ENCODE measurements at regions not wholly inside any gene's neighbourhood (a gene's known extent, or its start where the extent isn't known, plus 50 kb on each side); places are given as distances from the start of the nearest gene placed in this dataset.

- no peaks in the 10 kb centered on the region for H3K9me3 ChIP-seq
- H3K4me3 ChIP-seq = no peak overlapping the region
- no peaks in the 10 kb centered on the region for H3K27me3 ChIP-seq
- H3K4me1 ChIP-seq = no peaks in the 10 kb centered on the region
- no peak for DNase-seq
- no peak for TF ChIP-seq CTCF (IDR thresholded peaks at IDR 0.05)
- no peak for TF ChIP-seq POLR2A (IDR thresholded peaks at IDR 0.05)
- no peaks in the 10 kb centered on the region for H3K36me3 ChIP-seq
- no peak overlapping the region for H3K27ac ChIP-seq
Observed at GRCh38 chr16:5704271-5704670, 606.7 kb upstream of the EEF2KMT start.

- Histone ChIP-seq H3K9me3 (no peaks in the 10 kb centered on the region), H3K4me1 (no peaks in the 10 kb centered on the region), H3K4me3 (no peak overlapping the region), H3K27me3 (no peaks in the 10 kb centered on the region), H3K36me3 (no peaks in the 10 kb centered on the region), H3K27ac (no peak overlapping the region)
- TF ChIP-seq POLR2A (IDR thresholded peaks at IDR 0.05) (no peak), CTCF (IDR thresholded peaks at IDR 0.05) (no peak)
- no peak for DNase-seq
Observed at GRCh38 chr16:5693426-5693825, 595.8 kb upstream of the EEF2KMT start.

GRCh38 chr16:5681966-5682365 is 584.4 kb upstream of the EEF2KMT start:
- no peak overlapping the region for H3K27ac ChIP-seq
- DNase-seq = no peak
- H3K4me3 ChIP-seq = no peak overlapping the region
- H3K27me3 ChIP-seq = no peaks in the 10 kb centered on the region
- H3K9me3 ChIP-seq = no peaks in the 10 kb centered on the region
- no peaks in the 10 kb centered on the region for H3K4me1 ChIP-seq
- no peak for TF ChIP-seq POLR2A (IDR thresholded peaks at IDR 0.05)
- TF ChIP-seq CTCF (IDR thresholded peaks at IDR 0.05) = no peak
- H3K36me3 ChIP-seq = no peaks in the 10 kb centered on the region

GRCh38 chr16:5678371-5678770 is 580.8 kb upstream of the EEF2KMT start:
- Histone ChIP-seq H3K36me3 (no peaks in the 10 kb centered on the region), H3K4me1 (no peaks in the 10 kb centered on the region), H3K4me3 (no peak overlapping the region), H3K27ac (no peak overlapping the region), H3K27me3 (no peaks in the 10 kb centered on the region), H3K9me3 (no peaks in the 10 kb centered on the region)
- TF ChIP-seq POLR2A (IDR thresholded peaks at IDR 0.05) (no peak), CTCF (IDR thresholded peaks at IDR 0.05) (no peak)
- DNase-seq = no peak

GRCh38 chr16:5671421-5671820 is 573.8 kb upstream of the EEF2KMT start:
- H3K27ac ChIP-seq = no peak overlapping the region
- no peaks in the 10 kb centered on the region for H3K36me3 ChIP-seq
- DNase-seq = no peak
- H3K4me3 ChIP-seq = no peak overlapping the region
- H3K27me3 ChIP-seq = no peaks in the 10 kb centered on the region
- no peaks in the 10 kb centered on the region for H3K4me1 ChIP-seq
- no peaks in the 10 kb centered on the region for H3K9me3 ChIP-seq
- no peak for TF ChIP-seq POLR2A (IDR thresholded peaks at IDR 0.05)
- TF ChIP-seq CTCF (IDR thresholded peaks at IDR 0.05) = no peak

GRCh38 chr16:5670198-5670597 is 572.6 kb upstream of the EEF2KMT start:
- DNase-seq = no peak
- Histone ChIP-seq H3K36me3 (no peaks in the 10 kb centered on the region), H3K27ac (no peak overlapping the region), H3K4me1 (no peaks in the 10 kb centered on the region), H3K9me3 (no peaks in the 10 kb centered on the region), H3K27me3 (no peaks in the 10 kb centered on the region), H3K4me3 (no peak overlapping the region)
- TF ChIP-seq POLR2A (IDR thresholded peaks at IDR 0.05) (no peak), CTCF (IDR thresholded peaks at IDR 0.05) (no peak)
